HEK293 (cell line): ENCODE measurements at regions not wholly inside any gene's neighbourhood (a gene's known extent, or its start where the extent isn't known, plus 50 kb on each side); places are given as distances from the start of the nearest gene placed in this dataset.
"Not testable (repeated sequence)": the region's sequence is repeated elsewhere in the genome, so short reads cannot be mapped to it uniquely, and the experiment has no call there.

Experiments used
- CTCF ChIA-PET: fragments of 350-600 bp; formaldehyde crosslinking; extraction: SDS; loops from one replicate; lab custom pipeline; 2021; ENCODE audit warnings: antibody characterized with exemption; lab: Yijun Ruan, JAX
- POLR2A ChIA-PET: fragments of 300-600 bp; formaldehyde crosslinking; extraction: SDS; loops from one replicate; lab custom pipeline; 2020; ENCODE audit warnings: antibody characterized with exemption, inconsistent platforms; lab: Yijun Ruan, JAX
- H3K27ac ChIP-seq: fragments of 200-500 bp; sonication (Bioruptor generic); 2 replicates; pipeline ENCODE4 v1.5.1; 2014; ENCODE audit warnings: low read depth, low read length, control low read depth, inconsistent platforms; ENCODE audit errors: extremely low read depth
- H3K36me3 ChIP-seq, 2 experiments: fragments of 200-500 bp in 1 of 2; sonication (Bioruptor generic) in 1 of 2; 1 replicate in 1 of 2; 2 replicates in 1 of 2; pipeline ENCODE4 v1.5.1; 2014 to 2017; ENCODE audit warnings: inconsistent platforms in 2 of 2, low read length in 2 of 2; ENCODE audit not compliant: control insufficient read depth in 2 of 2, insufficient read depth in 1 of 2
- H3K4me1 ChIP-seq: fragments of 200-500 bp; sonication (Bioruptor generic); 2 replicates; pipeline ENCODE4 v1.5.1; 2014; ENCODE audit warnings: mild to moderate bottlenecking, low read length, inconsistent platforms; ENCODE audit not compliant: control insufficient read depth, insufficient read depth
- H3K4me3 ChIP-seq: 2 replicates; pipeline ENCODE4 v1.5.1; 2011; ENCODE audit warnings: low read depth, mild to moderate bottlenecking, control low read depth, low read length, moderate library complexity
- H3K9me3 ChIP-seq: fragments of 200-500 bp; sonication (Bioruptor generic); 2 replicates; pipeline ENCODE4 v1.5.1; 2014; ENCODE audit warnings: low read depth, low read length, inconsistent platforms; ENCODE audit not compliant: control insufficient read depth, insufficient read depth
- OVOL3 ChIP-seq: fragments of 450-650 bp; formaldehyde crosslinking; IDR thresholded peaks from 2 replicates; pipeline ENCODE4 v1.5.1; 2016; ENCODE audit warnings: missing biosample characterization, missing genetic modification characterization
- SCRT1 ChIP-seq: fragments of 450-650 bp; formaldehyde crosslinking; IDR thresholded peaks from 2 replicates; pipeline ENCODE4 v1.5.1; 2016; ENCODE audit warnings: missing biosample characterization, missing genetic modification characterization, borderline replicate concordance
- SP7 ChIP-seq: fragments of 450-650 bp; formaldehyde crosslinking; IDR thresholded peaks from 2 replicates; pipeline ENCODE4 v1.5.1; 2016; ENCODE audit warnings: missing biosample characterization, missing genetic modification characterization
- ZBTB1 ChIP-seq: fragments of 450-650 bp; formaldehyde crosslinking; IDR thresholded peaks from 2 replicates; pipeline ENCODE4 v1.5.1; 2016; ENCODE audit warnings: missing biosample characterization, missing genetic modification characterization
- ZBTB8A ChIP-seq: fragments of 450-650 bp; formaldehyde crosslinking; IDR thresholded peaks from 2 replicates; pipeline ENCODE4 v1.5.1; 2016; ENCODE audit warnings: missing biosample characterization, missing genetic modification characterization
- ZNF121 ChIP-seq: fragments of 450-650 bp; formaldehyde crosslinking; IDR thresholded peaks from 2 replicates; pipeline ENCODE4 v1.5.1; 2016; ENCODE audit warnings: missing biosample characterization, missing genetic modification characterization
- ZNF133 ChIP-seq: fragments of 450-650 bp; formaldehyde crosslinking; IDR thresholded peaks from 2 replicates; pipeline ENCODE4 v1.5.1; 2016; ENCODE audit warnings: missing biosample characterization, missing genetic modification characterization
- ZNF138 ChIP-seq: fragments of 450-650 bp; formaldehyde crosslinking; IDR thresholded peaks from 2 replicates; pipeline ENCODE4 v1.5.1; 2016; ENCODE audit warnings: missing biosample characterization, missing genetic modification characterization, borderline replicate concordance
- ZNF23 ChIP-seq: fragments of 450-650 bp; formaldehyde crosslinking; IDR thresholded peaks from 2 replicates; pipeline ENCODE4 v1.5.1; 2016; ENCODE audit warnings: missing biosample characterization, missing genetic modification characterization, borderline replicate concordance
- ZNF266 ChIP-seq: fragments of 450-650 bp; formaldehyde crosslinking; IDR thresholded peaks from 2 replicates; pipeline ENCODE4 v1.5.1; 2016; ENCODE audit warnings: missing biosample characterization, missing genetic modification characterization, low read depth
- ZNF302 ChIP-seq: fragments of 450-650 bp; formaldehyde crosslinking; IDR thresholded peaks from 2 replicates; pipeline ENCODE4 v1.5.1; 2016; ENCODE audit warnings: missing biosample characterization, missing genetic modification characterization, low read depth
- ZNF544 ChIP-seq: fragments of 450-650 bp; formaldehyde crosslinking; IDR thresholded peaks from 2 replicates; pipeline ENCODE4 v1.5.0; 2017; ENCODE audit warnings: missing biosample characterization, missing genetic modification characterization
- ZNF555 ChIP-seq: fragments of 450-650 bp; formaldehyde crosslinking; conservative IDR thresholded peaks from 2 replicates; pipeline ENCODE4 v1.5.1; 2017; ENCODE audit warnings: missing biosample characterization, mild to moderate bottlenecking, missing genetic modification characterization, inconsistent platforms
- ZNF76 ChIP-seq: fragments of 450-650 bp; formaldehyde crosslinking; IDR thresholded peaks from 2 replicates; pipeline ENCODE4; 2016; ENCODE audit warnings: low read depth, missing biosample characterization, missing genetic modification characterization, borderline replicate concordance
- ZNF792 ChIP-seq: fragments of 450-650 bp; formaldehyde crosslinking; IDR thresholded peaks from 2 replicates; pipeline ENCODE4 v1.5.1; 2016; ENCODE audit warnings: missing biosample characterization, missing genetic modification characterization
- TF ChIP-seq, protein P1 (sequence below): fragments of 450-650 bp; formaldehyde crosslinking; IDR thresholded peaks from 2 replicates; pipeline ENCODE4 v1.5.1; 2016; ENCODE audit warnings: missing biosample characterization, missing genetic modification characterization
- TF ChIP-seq, protein P2 (sequence below): fragments of 450-650 bp; formaldehyde crosslinking; IDR thresholded peaks from 2 replicates; pipeline ENCODE4 v1.5.1; 2016; ENCODE audit warnings: missing biosample characterization, missing genetic modification characterization
- TF ChIP-seq, protein P3 (sequence below): fragments of 450-650 bp; formaldehyde crosslinking; IDR thresholded peaks from 2 replicates; pipeline ENCODE4 v1.5.1; 2016; ENCODE audit warnings: missing biosample characterization, missing genetic modification characterization, borderline replicate concordance
- TF ChIP-seq, protein P4 (sequence below): IDR thresholded peaks from 2 replicates; pipeline ENCODE4 v1.6.1; 2011; ENCODE audit warnings: mild to moderate bottlenecking, low read depth, low read length, borderline replicate concordance
- TF ChIP-seq, protein P5 (sequence below): fragments of 450-650 bp; formaldehyde crosslinking; IDR thresholded peaks from 2 replicates; pipeline ENCODE4; 2016; ENCODE audit warnings: missing biosample characterization, missing genetic modification characterization

DNA sequence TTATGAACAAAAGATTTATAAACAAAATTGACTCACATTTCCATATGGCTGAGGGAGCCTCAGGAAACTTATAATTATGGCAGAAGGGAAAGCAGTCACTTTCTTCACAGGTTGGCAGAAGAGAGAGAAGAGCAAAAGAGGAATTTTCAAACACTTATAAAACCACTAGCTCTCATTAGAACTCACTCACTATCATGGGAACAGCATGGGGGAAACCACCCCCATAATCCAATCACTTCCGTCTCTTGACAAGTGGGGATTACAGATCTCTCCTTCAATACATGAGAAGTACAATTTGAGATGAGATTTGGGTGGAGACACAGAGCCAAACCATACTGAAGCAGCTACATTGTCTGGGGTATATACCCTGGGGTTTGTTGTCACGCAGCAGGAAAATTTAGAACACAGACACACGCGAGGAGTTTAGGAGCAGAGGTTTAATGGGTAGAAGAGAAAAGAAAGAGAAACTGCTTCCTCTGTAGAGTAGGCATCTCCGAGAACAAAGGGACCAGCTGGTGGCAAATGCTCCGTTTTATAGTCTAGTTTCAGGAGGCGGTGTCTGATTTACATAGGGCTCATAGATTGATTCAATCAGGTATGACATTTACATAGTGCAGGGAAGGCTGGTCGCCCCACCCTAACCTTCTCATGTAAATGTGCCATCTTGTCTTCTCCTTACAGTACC is 2277.7 kb upstream of the AGA start:
- TF ChIP-seq ZBTB1 (tag by site-specific recombination) (no peak), ZNF138 (tag by site-specific recombination) (no peak), OVOL3 (tag by site-specific recombination) (no peak), ZNF544 (no peak), ZNF133 (tag by site-specific recombination) (no peak), ZNF792 (tag by site-specific recombination) (no peak), SP7 (tag by site-specific recombination) (no peak), ZNF302 (no peak), ZNF23 (no peak), ZBTB8A (tag by site-specific recombination) (no peak), SCRT1 (tag by site-specific recombination) (no peak), ZNF121 (tag by site-specific recombination) (no peak), ZNF555 (tag by site-specific recombination) (no peak), ZNF76 (tag by site-specific recombination) (no peak), ZNF266 (tag by site-specific recombination) (no peak)
- TF ChIP-seq, protein P1, sequence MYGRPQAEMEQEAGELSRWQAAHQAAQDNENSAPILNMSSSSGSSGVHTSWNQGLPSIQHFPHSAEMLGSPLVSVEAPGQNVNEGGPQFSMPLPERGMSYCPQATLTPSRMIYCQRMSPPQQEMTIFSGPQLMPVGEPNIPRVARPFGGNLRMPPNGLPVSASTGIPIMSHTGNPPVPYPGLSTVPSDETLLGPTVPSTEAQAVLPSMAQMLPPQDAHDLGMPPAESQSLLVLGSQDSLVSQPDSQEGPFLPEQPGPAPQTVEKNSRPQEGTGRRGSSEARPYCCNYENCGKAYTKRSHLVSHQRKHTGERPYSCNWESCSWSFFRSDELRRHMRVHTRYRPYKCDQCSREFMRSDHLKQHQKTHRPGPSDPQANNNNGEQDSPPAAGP, result no peak
- TF ChIP-seq, protein P2, sequence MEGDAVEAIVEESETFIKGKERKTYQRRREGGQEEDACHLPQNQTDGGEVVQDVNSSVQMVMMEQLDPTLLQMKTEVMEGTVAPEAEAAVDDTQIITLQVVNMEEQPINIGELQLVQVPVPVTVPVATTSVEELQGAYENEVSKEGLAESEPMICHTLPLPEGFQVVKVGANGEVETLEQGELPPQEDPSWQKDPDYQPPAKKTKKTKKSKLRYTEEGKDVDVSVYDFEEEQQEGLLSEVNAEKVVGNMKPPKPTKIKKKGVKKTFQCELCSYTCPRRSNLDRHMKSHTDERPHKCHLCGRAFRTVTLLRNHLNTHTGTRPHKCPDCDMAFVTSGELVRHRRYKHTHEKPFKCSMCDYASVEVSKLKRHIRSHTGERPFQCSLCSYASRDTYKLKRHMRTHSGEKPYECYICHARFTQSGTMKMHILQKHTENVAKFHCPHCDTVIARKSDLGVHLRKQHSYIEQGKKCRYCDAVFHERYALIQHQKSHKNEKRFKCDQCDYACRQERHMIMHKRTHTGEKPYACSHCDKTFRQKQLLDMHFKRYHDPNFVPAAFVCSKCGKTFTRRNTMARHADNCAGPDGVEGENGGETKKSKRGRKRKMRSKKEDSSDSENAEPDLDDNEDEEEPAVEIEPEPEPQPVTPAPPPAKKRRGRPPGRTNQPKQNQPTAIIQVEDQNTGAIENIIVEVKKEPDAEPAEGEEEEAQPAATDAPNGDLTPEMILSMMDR, result no peak
- TF ChIP-seq, protein P3, sequence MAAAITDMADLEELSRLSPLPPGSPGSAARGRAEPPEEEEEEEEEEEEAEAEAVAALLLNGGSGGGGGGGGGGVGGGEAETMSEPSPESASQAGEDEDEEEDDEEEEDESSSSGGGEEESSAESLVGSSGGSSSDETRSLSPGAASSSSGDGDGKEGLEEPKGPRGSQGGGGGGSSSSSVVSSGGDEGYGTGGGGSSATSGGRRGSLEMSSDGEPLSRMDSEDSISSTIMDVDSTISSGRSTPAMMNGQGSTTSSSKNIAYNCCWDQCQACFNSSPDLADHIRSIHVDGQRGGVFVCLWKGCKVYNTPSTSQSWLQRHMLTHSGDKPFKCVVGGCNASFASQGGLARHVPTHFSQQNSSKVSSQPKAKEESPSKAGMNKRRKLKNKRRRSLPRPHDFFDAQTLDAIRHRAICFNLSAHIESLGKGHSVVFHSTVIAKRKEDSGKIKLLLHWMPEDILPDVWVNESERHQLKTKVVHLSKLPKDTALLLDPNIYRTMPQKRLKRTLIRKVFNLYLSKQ (tag by site-specific recombination), result no peak
- TF ChIP-seq, protein P4, sequence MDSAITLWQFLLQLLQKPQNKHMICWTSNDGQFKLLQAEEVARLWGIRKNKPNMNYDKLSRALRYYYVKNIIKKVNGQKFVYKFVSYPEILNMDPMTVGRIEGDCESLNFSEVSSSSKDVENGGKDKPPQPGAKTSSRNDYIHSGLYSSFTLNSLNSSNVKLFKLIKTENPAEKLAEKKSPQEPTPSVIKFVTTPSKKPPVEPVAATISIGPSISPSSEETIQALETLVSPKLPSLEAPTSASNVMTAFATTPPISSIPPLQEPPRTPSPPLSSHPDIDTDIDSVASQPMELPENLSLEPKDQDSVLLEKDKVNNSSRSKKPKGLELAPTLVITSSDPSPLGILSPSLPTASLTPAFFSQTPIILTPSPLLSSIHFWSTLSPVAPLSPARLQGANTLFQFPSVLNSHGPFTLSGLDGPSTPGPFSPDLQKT, result no peak
- TF ChIP-seq, protein P5, sequence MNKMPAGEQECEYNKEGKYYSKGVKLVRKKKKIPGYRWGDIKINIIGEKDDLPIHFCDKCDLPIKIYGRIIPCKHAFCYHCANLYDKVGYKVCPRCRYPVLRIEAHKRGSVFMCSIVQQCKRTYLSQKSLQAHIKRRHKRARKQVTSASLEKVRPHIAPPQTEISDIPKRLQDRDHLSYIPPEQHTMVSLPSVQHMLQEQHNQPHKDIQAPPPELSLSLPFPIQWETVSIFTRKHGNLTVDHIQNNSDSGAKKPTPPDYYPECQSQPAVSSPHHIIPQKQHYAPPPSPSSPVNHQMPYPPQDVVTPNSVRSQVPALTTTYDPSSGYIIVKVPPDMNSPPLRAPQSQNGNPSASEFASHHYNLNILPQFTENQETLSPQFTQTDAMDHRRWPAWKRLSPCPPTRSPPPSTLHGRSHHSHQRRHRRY (tag by site-specific recombination), result no peak
- ChIA-PET CTCF (interaction anchor here (0.7 kb wide), 2 partner anchors 23 to 497 kb away, joined by 3 read pairs; no protein-coding TSS in a partner anchor), POLR2A (no interaction called here)
- Histone ChIP-seq H3K36me3 (no peaks in the 10 kb centered on the region), H3K27ac (no peak overlapping the region), H3K4me1 (no peaks in the 10 kb centered on the region), H3K4me3 (no peak overlapping the region), H3K9me3 (no peaks in the 10 kb centered on the region)

DNA sequence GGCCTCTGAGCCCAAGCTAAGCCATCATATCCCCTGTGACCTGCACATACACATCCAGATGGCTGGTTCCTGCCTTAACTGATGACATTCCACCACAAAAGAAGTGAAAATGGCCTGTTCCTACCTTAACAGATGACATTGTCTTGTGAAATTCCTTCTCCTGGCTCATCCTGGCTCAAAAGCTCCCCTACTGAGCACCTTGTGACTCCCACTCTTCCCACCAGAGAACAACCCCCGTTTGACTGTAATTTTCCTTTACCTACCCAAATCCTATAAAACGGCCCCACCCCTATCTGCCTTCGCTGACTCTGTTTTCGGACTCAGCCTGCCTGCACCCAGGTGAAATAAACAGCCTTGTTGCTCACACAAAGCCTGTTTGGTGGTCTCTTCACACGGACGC is 2284.3 kb upstream of the AGA start:
- CTCF ChIA-PET, H3K4me1 ChIP-seq, H3K4me3 ChIP-seq, H3K27ac ChIP-seq, H3K9me3 ChIP-seq, H3K36me3 ChIP-seq, POLR2A ChIA-PET: not testable (repeated sequence)
